ENCODE measurements at regions not wholly inside any gene's neighbourhood (a gene's known extent, or its start where the extent isn't known, plus 50 kb on each side); places are given as distances from the start of the nearest gene placed in this dataset.

- TF ChIP-seq CTCF (IDR thresholded peaks at IDR 0.05; ENCODE audit: low read depth, low read length, missing control alignments), result no peak
Observed at GRCh38 chr10:64093946-64094535, 572.8 kb downstream of the REEP3 start.

GRCh38 chr10:64096941-64097340, 575.7 kb downstream of the REEP3 start:
- TF ChIP-seq CTCF (IDR thresholded peaks at IDR 0.05; ENCODE audit: low read depth, low read length, missing control alignments), result no peak
- no peak overlapping the region for H3K4me3 ChIP-seq (ENCODE audit: low read depth, low read length)
- DNase-seq (ENCODE audit: low read depth), result no peak

More at GRCh38 chr10:64093946-64094535, 572.8 kb downstream of the REEP3 start:
- no peak overlapping the region for H3K4me3 ChIP-seq (ENCODE audit: low read depth, low read length)
- no peak for DNase-seq (ENCODE audit: low read depth)

GRCh38 chr10:64097391-64098122, 576.4 kb downstream of the REEP3 start:
- H3K4me3 ChIP-seq (ENCODE audit: low read depth, low read length), result no peak overlapping the region
- TF ChIP-seq CTCF (IDR thresholded peaks at IDR 0.05; ENCODE audit: low read depth, low read length, missing control alignments), result no peak
- DNase-seq (ENCODE audit: low read depth), result no peak

GRCh38 chr10:64098994-64099393, 577.8 kb downstream of the REEP3 start:
- H3K4me3 ChIP-seq (ENCODE audit: low read depth, low read length), result no peak overlapping the region
- no peak for DNase-seq (ENCODE audit: low read depth)
- no peak for TF ChIP-seq CTCF (IDR thresholded peaks at IDR 0.05; ENCODE audit: low read depth, low read length, missing control alignments)

GRCh38 chr10:64101606-64102263, 580.5 kb downstream of the REEP3 start:
- H3K4me3 ChIP-seq (ENCODE audit: low read depth, low read length), result no peak overlapping the region
- no peak for TF ChIP-seq CTCF (IDR thresholded peaks at IDR 0.05; ENCODE audit: low read depth, low read length, missing control alignments)

GRCh38 chr10:64102264-64102633, 581.0 kb downstream of the REEP3 start:
- DNase-seq (ENCODE audit: low read depth), result no peak
- H3K4me3 ChIP-seq (ENCODE audit: low read depth, low read length), result no peak overlapping the region
- TF ChIP-seq CTCF (IDR thresholded peaks at IDR 0.05; ENCODE audit: low read depth, low read length, missing control alignments), result no peak

More at GRCh38 chr10:64101606-64102263, 580.5 kb downstream of the REEP3 start:
- DNase-seq (ENCODE audit: low read depth), result no peak

All from GM12864 (cell line).